H9 (cell line): ENCODE measurements at regions not wholly inside any gene's neighbourhood (a gene's known extent, or its start where the extent isn't known, plus 50 kb on each side); places are given as distances from the start of the nearest gene placed in this dataset.
A peak's percentile ranks its signal among the peaks of the same experiment; 100 is the strongest.

Experiments
- DNase-seq: peaks from one replicate; pipeline ENCODE4 v3.0.0-alpha.2; 2017
- H2AFZ ChIP-seq: one replicate; pipeline ENCODE4 v1.6.1; 2013; ENCODE audit warnings: mild to moderate bottlenecking, low read length, control low read depth, moderate library complexity
- H2AK5ac ChIP-seq: 2 replicates; pipeline ENCODE4 v1.6.1; 2013; ENCODE audit warnings: low read length, control low read depth, mixed read lengths; ENCODE audit not compliant: insufficient read length
- H2BK120ac ChIP-seq: one replicate; pipeline ENCODE4 v1.6.1; 2013; ENCODE audit warnings: low read depth, mild to moderate bottlenecking, low read length, control low read depth, inconsistent platforms; ENCODE audit not compliant: poor library complexity, severe bottlenecking
- H2BK12ac ChIP-seq: 2 replicates; pipeline ENCODE4 v1.6.1; 2013; ENCODE audit warnings: low read length, control low read depth, mixed read lengths, low read depth; ENCODE audit not compliant: insufficient read length
- H2BK15ac ChIP-seq: 2 replicates; pipeline ENCODE4 v1.6.1; 2013; ENCODE audit warnings: low read depth, low read length, control low read depth
- H2BK20ac ChIP-seq: one replicate; pipeline ENCODE4 v1.6.1; 2013; ENCODE audit warnings: low read depth, mild to moderate bottlenecking, low read length, control low read depth, inconsistent platforms; ENCODE audit not compliant: poor library complexity, severe bottlenecking
- H2BK5ac ChIP-seq: 2 replicates; pipeline ENCODE4 v1.6.1; 2013; ENCODE audit warnings: low read length, control low read depth, mixed read lengths; ENCODE audit not compliant: insufficient read length
- H3K14ac ChIP-seq: 2 replicates; pipeline ENCODE4 v1.6.1; 2013; ENCODE audit warnings: low read length, control low read depth; ENCODE audit not compliant: insufficient read depth
- H3K18ac ChIP-seq: 2 replicates; pipeline ENCODE4 v1.6.1; 2013; ENCODE audit warnings: low read depth, mild to moderate bottlenecking, mixed read lengths, low read length, control low read depth; ENCODE audit not compliant: insufficient read length
- H3K23ac ChIP-seq: 2 replicates; pipeline ENCODE4 v1.6.1; 2013; ENCODE audit warnings: low read length, control low read depth, mixed read lengths, low read depth; ENCODE audit not compliant: insufficient read length
- H3K23me2 ChIP-seq: 2 replicates; pipeline ENCODE4 v1.6.1; 2013; ENCODE audit warnings: low read depth, mild to moderate bottlenecking, mixed read lengths, low read length, control low read depth; ENCODE audit not compliant: insufficient read length, poor library complexity, severe bottlenecking
- H3K27ac ChIP-seq: 2 replicates; pipeline ENCODE4 v1.5.1; 2013; ENCODE audit warnings: low read length, control low read depth, mixed read lengths, low read depth; ENCODE audit not compliant: insufficient read length
- H3K27me3 ChIP-seq: 2 replicates; pipeline ENCODE4 v1.6.1; 2013; ENCODE audit warnings: low read length, control low read depth, inconsistent platforms; ENCODE audit not compliant: insufficient read depth
- H3K4ac ChIP-seq: 2 replicates; pipeline ENCODE4 v1.6.1; 2013; ENCODE audit warnings: low read depth, mild to moderate bottlenecking, control low read depth, inconsistent platforms, low read length, moderate library complexity
- H3K4me1 ChIP-seq: 2 replicates; pipeline ENCODE4 v1.6.1; 2013; ENCODE audit warnings: low read length, control low read depth, inconsistent platforms; ENCODE audit not compliant: insufficient read depth
- H3K4me2 ChIP-seq: 2 replicates; pipeline ENCODE4 v1.6.1; 2013; ENCODE audit warnings: low read length, control low read depth, mixed read lengths; ENCODE audit not compliant: insufficient read length, insufficient read depth
- H3K56ac ChIP-seq: 2 replicates; pipeline ENCODE4 v1.6.1; 2013; ENCODE audit warnings: low read depth, mild to moderate bottlenecking, mixed read lengths, low read length, control low read depth; ENCODE audit not compliant: insufficient read length
- H3K79me1 ChIP-seq: 2 replicates; pipeline ENCODE4 v1.6.1; 2013; ENCODE audit warnings: low read depth, mild to moderate bottlenecking, moderate library complexity, low read length, control low read depth, inconsistent platforms; ENCODE audit not compliant: insufficient read depth, poor library complexity, severe bottlenecking
- H3K79me2 ChIP-seq: 2 replicates; pipeline ENCODE4 v1.6.1; 2013; ENCODE audit warnings: low read length, control low read depth, inconsistent platforms; ENCODE audit not compliant: insufficient read depth
- H3K9ac ChIP-seq: 2 replicates; pipeline ENCODE4 v1.6.1; 2013; ENCODE audit warnings: low read length, control low read depth, mixed read lengths; ENCODE audit not compliant: insufficient read length; ENCODE audit errors: extremely low read depth
- H3K9me3 ChIP-seq: one replicate; pipeline ENCODE4 v1.6.1; 2013; ENCODE audit warnings: low read depth, low read length, inconsistent platforms; ENCODE audit not compliant: control insufficient read depth
- H3T11ph ChIP-seq: one replicate; pipeline ENCODE4 v1.6.1; 2013; ENCODE audit warnings: mild to moderate bottlenecking, low read length, control low read depth, inconsistent platforms
- H4K20me1 ChIP-seq: one replicate; pipeline ENCODE4 v1.6.1; 2013; ENCODE audit not compliant: control insufficient read depth, insufficient read length, insufficient read depth
- H4K5ac ChIP-seq: 2 replicates; pipeline ENCODE4 v1.6.1; 2013; ENCODE audit warnings: low read depth, mild to moderate bottlenecking, mixed read lengths, low read length, control low read depth; ENCODE audit not compliant: insufficient read length
- H4K8ac ChIP-seq: replicated peaks from 2 replicates; pipeline ENCODE4 v1.6.1; 2013; ENCODE audit warnings: low read length, control low read depth, mixed read lengths, low read depth; ENCODE audit not compliant: insufficient read length
- H4K91ac ChIP-seq: 2 replicates; pipeline ENCODE4 v1.6.1; 2013; ENCODE audit warnings: low read depth, mild to moderate bottlenecking, moderate library complexity, mixed read lengths, low read length, control low read depth; ENCODE audit not compliant: insufficient read length
- H3K27ac Mint-ChIP-seq, 3 experiments: 2 replicates in 2 of 3; 3 replicates in 1 of 3; pipeline ENCODE4 v1.8.0; 2020 to 2021; ENCODE audit warnings: mixed read lengths in 3 of 3, mild to moderate bottlenecking in 1 of 3, moderate library complexity in 1 of 3
- H3K27me3 Mint-ChIP-seq: 2 replicates; pipeline ENCODE4 v1.8.0; 2021; ENCODE audit warnings: low read depth, mild to moderate bottlenecking, moderate library complexity, mixed read lengths
- H3K36me3 Mint-ChIP-seq, 3 experiments: 2 replicates in 2 of 3; 3 replicates in 1 of 3; pipeline ENCODE4 v1.8.0; 2020 to 2021; ENCODE audit warnings: low read depth in 3 of 3, mixed read lengths in 3 of 3; ENCODE audit not compliant: insufficient read depth in 1 of 3
- H3K4me1 Mint-ChIP-seq, 2 experiments: 2 replicates each; pipeline ENCODE4 v1.8.0; 2020; ENCODE audit warnings: mixed read lengths in 2 of 2
- H3K4me3 Mint-ChIP-seq, 2 experiments: 2 replicates in 1 of 2; 3 replicates in 1 of 2; pipeline ENCODE4 v1.8.0; 2020 to 2021; ENCODE audit warnings: mild to moderate bottlenecking in 2 of 2, mixed read lengths in 2 of 2, moderate library complexity in 1 of 2
- H3K9me3 Mint-ChIP-seq, 2 experiments: 2 replicates in 1 of 2; 3 replicates in 1 of 2; pipeline ENCODE4 v1.8.0; 2020; ENCODE audit warnings: mild to moderate bottlenecking in 2 of 2, mixed read lengths in 2 of 2, moderate library complexity in 1 of 2
- CTCF ChIP-seq: fragments of 200-600 bp; sonication (generic); conservative IDR thresholded peaks from 3 replicates; pipeline ENCODE4 v1.8.0; 2021; ENCODE audit warnings: antibody characterized with exemption, mild to moderate bottlenecking
- WGBS: extraction: QIAGEN DNeasy Blood & Tissue Kit; methylation state at CpG from one replicate; pipeline ENCODE4 v1.1.7; 2013; ENCODE audit warnings: missing lambda C conversion rate, low lambda C conversion rate, mixed read lengths; ENCODE audit not compliant: insufficient read length; ENCODE audit errors: extremely low coverage; 5-methylcytosine and 5-hydroxymethylcytosine counted together

- no peak overlapping the region for H3K4me3 Mint-ChIP-seq
- Histone ChIP-seq H4K20me1 (no peaks in the 10 kb centered on the region), H3K27ac (no peak overlapping the region), H2BK5ac (no peak overlapping the region), H2BK20ac (no peak overlapping the region), H3K79me1 (no peaks in the 10 kb centered on the region), H3K14ac (no peak overlapping the region), H3K23ac (no peak overlapping the region), H3K9me3 (no peaks in the 10 kb centered on the region), H3K9ac (no peak overlapping the region), H2AFZ (no peak overlapping the region), H3K27me3 (no peaks in the 10 kb centered on the region), H3K56ac (no peak overlapping the region), H2AK5ac (no peak overlapping the region), H2BK12ac (no peak overlapping the region), H3K18ac (no peak overlapping the region), H3K4me1 (no peaks in the 10 kb centered on the region), H4K91ac (no peak overlapping the region), H3K4me2 (no peak overlapping the region), H3T11ph (no peak overlapping the region), H2BK15ac (no peak overlapping the region), H3K79me2 (no peaks in the 10 kb centered on the region), H4K8ac (no peak overlapping the region), H4K5ac (no peak overlapping the region), H2BK120ac (no peak overlapping the region), H3K4ac (no peak overlapping the region), H3K23me2 (no peaks in the 10 kb centered on the region)
- DNase-seq: peak; percentile 64
- H3K9me3 Mint-ChIP-seq: peaks cover 0 to 9% of the 10 kb centered on the region in 2 experiments; a peak in 4 of 5 replicates
- H3K36me3 Mint-ChIP-seq: peaks cover 0 to 7% (median 0%) of the 10 kb centered on the region in 3 experiments; a peak in 1 of 7 replicates
- no peak overlapping the region for H3K27ac Mint-ChIP-seq
- peaks cover 4 to 5% of the 10 kb centered on the region in 2 experiments; a peak in 3 of 4 replicates for H3K4me1 Mint-ChIP-seq
- no CpG with 5 or more reads among the region's 2 CpGs for WGBS
- H3K27me3 Mint-ChIP-seq: no peaks in the 10 kb centered on the region
- TF ChIP-seq CTCF: peak; percentile 57
These were observed 1050.0 kb upstream of the INTU start for GRCh38 chr4:126582737-126583136.
